ENCODE measurements at regions not wholly inside any gene's neighbourhood (a gene's known extent, or its start where the extent isn't known, plus 50 kb on each side); places are given as distances from the start of the nearest gene placed in this dataset.

GRCh38 chr3:193821151-193821668 lies 228.2 kb downstream of the OPA1 start:
- H3K9ac ChIP-seq (ENCODE audit: low read depth in 1 of 2, low read length in 2 of 2), result no peak overlapping the region
- DNase-seq (ENCODE audit: low spot score), result no peak
- TF ChIP-seq FOXA1 (IDR thresholded peaks at IDR 0.05), result no peak
- no peak for TF ChIP-seq EGR1 (IDR thresholded peaks at IDR 0.05; ENCODE audit: low read depth in 2 of 2)
- TF ChIP-seq FOXA2 (IDR thresholded peaks at IDR 0.05), result no peak
- TF ChIP-seq HNF4G (IDR thresholded peaks at IDR 0.05), result no peak
- TF ChIP-seq CTCF (IDR thresholded peaks at IDR 0.05; ENCODE audit: low read depth, low read length, missing input control), result no peak
- no peak for TF ChIP-seq SP1 (IDR thresholded peaks at IDR 0.05)
- TF ChIP-seq YY1 (IDR thresholded peaks at IDR 0.05), result no peak
- no peak for TF ChIP-seq GABPA (IDR thresholded peaks at IDR 0.05 in 1 of 2, conservative IDR thresholded peaks at IDR 0.05 in 1 of 2)
- TF ChIP-seq RAD21 (IDR thresholded peaks at IDR 0.05), result no peak
- no peak for TF ChIP-seq ATF3 (IDR thresholded peaks at IDR 0.05)
- no peak for TF ChIP-seq JUND (IDR thresholded peaks at IDR 0.05)
- H3K27me3 ChIP-seq (ENCODE audit: control insufficient read depth in 4 of 4, insufficient read depth in 4 of 4, low read length in 3 of 4), result no peaks in the 10 kb centered on the region
- H3K4me3 ChIP-seq (ENCODE audit: low read depth in 1 of 3, low read length in 3 of 3), result no peak overlapping the region
- H3K9me3 ChIP-seq (ENCODE audit: control insufficient read depth in 4 of 4, low read length in 3 of 4), result no peaks in the 10 kb centered on the region
- no peak overlapping the region for H3K27ac ChIP-seq (ENCODE audit: low read depth in 1 of 2, low read length in 2 of 2)
- peaks cover 0 to 4% (median under 1%) of the 10 kb centered on the region in 4 donors for H3K4me1 ChIP-seq (ENCODE audit: control insufficient read depth in 4 of 4, insufficient read depth in 4 of 4, low read length in 3 of 4)
- WGBS, result 84% methylated on average over 2 of the region's 2 CpGs
- no peaks in the 10 kb centered on the region for H3K36me3 ChIP-seq (ENCODE audit: control insufficient read depth in 4 of 4, insufficient read depth in 3 of 4, low read depth in 1 of 4, low read length in 3 of 4)

GRCh38 chr3:193822492-193823212 lies 229.6 kb downstream of the OPA1 start:
- Histone ChIP-seq H3K4me1 (ENCODE audit: control insufficient read depth in 4 of 4, insufficient read depth in 4 of 4, low read length in 3 of 4) (peaks cover 0 to 2% (median 0%) of the 10 kb centered on the region in 4 donors), H3K4me3 (ENCODE audit: low read depth in 1 of 3, low read length in 3 of 3) (no peak overlapping the region), H3K27ac (ENCODE audit: low read depth in 1 of 2, low read length in 2 of 2) (no peak overlapping the region), H3K9ac (ENCODE audit: low read depth in 1 of 2, low read length in 2 of 2) (no peak overlapping the region), H3K27me3 (ENCODE audit: control insufficient read depth in 4 of 4, insufficient read depth in 4 of 4, low read length in 3 of 4) (no peaks in the 10 kb centered on the region), H3K36me3 (ENCODE audit: control insufficient read depth in 4 of 4, insufficient read depth in 3 of 4, low read depth in 1 of 4, low read length in 3 of 4) (no peaks in the 10 kb centered on the region), H3K9me3 (ENCODE audit: control insufficient read depth in 4 of 4, low read length in 3 of 4) (no peaks in the 10 kb centered on the region)
- no peak for TF ChIP-seq ATF3 (IDR thresholded peaks at IDR 0.05)
- no peak for TF ChIP-seq JUND (IDR thresholded peaks at IDR 0.05)
- no peak for TF ChIP-seq MAX (IDR thresholded peaks at IDR 0.05)
- TF ChIP-seq NR2F2 (IDR thresholded peaks at IDR 0.05), result no peak
- TF ChIP-seq EGR1 (IDR thresholded peaks at IDR 0.05; ENCODE audit: low read depth in 2 of 2), result no peak
- no peak for TF ChIP-seq FOXA1 (IDR thresholded peaks at IDR 0.05)
- TF ChIP-seq HNF4G (IDR thresholded peaks at IDR 0.05), result no peak
- no peak for TF ChIP-seq ZBTB33 (IDR thresholded peaks at IDR 0.05)
- no peak for TF ChIP-seq TAF1 (conservative IDR thresholded peaks at IDR 0.05)
- TF ChIP-seq FOXA2 (IDR thresholded peaks at IDR 0.05), result no peak
- no peak for TF ChIP-seq RAD21 (IDR thresholded peaks at IDR 0.05)
- TF ChIP-seq CTCF (IDR thresholded peaks at IDR 0.05; ENCODE audit: low read depth, low read length, missing input control), result no peak
- no peak for TF ChIP-seq SP1 (IDR thresholded peaks at IDR 0.05)
- TF ChIP-seq GABPA (IDR thresholded peaks at IDR 0.05 in 1 of 2, conservative IDR thresholded peaks at IDR 0.05 in 1 of 2), result no peak
- TF ChIP-seq REST (IDR thresholded peaks at IDR 0.05), result no peak
- no peak for TF ChIP-seq RXRA (IDR thresholded peaks at IDR 0.05)
- TF ChIP-seq YY1 (IDR thresholded peaks at IDR 0.05), result no peak
- TF ChIP-seq HNF4A (conservative IDR thresholded peaks at IDR 0.05), result no peak
- no peak for DNase-seq (ENCODE audit: low spot score)
- 93% methylated on average over 3 of the region's 3 CpGs for WGBS

Data from liver (tissue), 8 donors.